Epithelial cell of esophagus (primary cell): ENCODE measurements at regions not wholly inside any gene's neighbourhood (a gene's known extent, or its start where the extent isn't known, plus 50 kb on each side); places are given as distances from the start of the nearest gene placed in this dataset.

Experiments used
- DNase-seq: peaks from one replicate; pipeline ENCODE4 v3.0.0; 2010; ENCODE audit warnings: low read depth
- H3K4me3 ChIP-seq: 2 replicates; pipeline ENCODE4 v1.5.1; 2011; ENCODE audit warnings: mild to moderate bottlenecking, low read length, control low read depth
- CTCF ChIP-seq: IDR thresholded peaks from 2 replicates; pipeline ENCODE4 v1.5.1; 2011; ENCODE audit warnings: low read depth, mild to moderate bottlenecking, low read length, control low read depth, inconsistent platforms; ENCODE audit not compliant: insufficient read depth; ENCODE audit errors: missing control alignments

GRCh38 chr12:91406920-91407341 lies 224.3 kb upstream of the DCN start:
- peak; percentile 36 for TF ChIP-seq CTCF
- DNase-seq: peak; percentile 98
- no peak overlapping the region for H3K4me3 ChIP-seq

- no peak for TF ChIP-seq CTCF
- H3K4me3 ChIP-seq: no peak overlapping the region
- peak; percentile 29 for DNase-seq
Measured at GRCh38 chr12:91404441-91404840, 221.8 kb upstream of the DCN start.

- DNase-seq: no peak
- no peak overlapping the region for H3K4me3 ChIP-seq
- no peak for TF ChIP-seq CTCF
Measured at GRCh38 chr12:91401190-91401589, 218.6 kb upstream of the DCN start.

- no peak for DNase-seq
- no peak overlapping the region for H3K4me3 ChIP-seq
- TF ChIP-seq CTCF: no peak
Measured at GRCh38 chr12:91400271-91400670, 217.7 kb upstream of the DCN start.

GRCh38 chr12:91397866-91398532 lies 215.4 kb upstream of the DCN start:
- no peak overlapping the region for H3K4me3 ChIP-seq
- DNase-seq: no peak

GRCh38 chr12:91396293-91396692 lies 213.7 kb upstream of the DCN start:
- no peak overlapping the region for H3K4me3 ChIP-seq
- DNase-seq: no peak
- TF ChIP-seq CTCF: no peak

More at GRCh38 chr12:91397866-91398532, 215.4 kb upstream of the DCN start:
- no peak for TF ChIP-seq CTCF

- H3K4me3 ChIP-seq: no peak overlapping the region
- no peak for TF ChIP-seq CTCF
Measured at GRCh38 chr12:91395628-91396135, 213.1 kb upstream of the DCN start.

More at GRCh38 chr12:91395628-91396135, 213.1 kb upstream of the DCN start:
- no peak for DNase-seq
